Astrocyte (in vitro differentiated cells and primary cell): ENCODE measurements at regions not wholly inside any gene's neighbourhood (a gene's known extent, or its start where the extent isn't known, plus 50 kb on each side); places are given as distances from the start of the nearest gene placed in this dataset.

Experiments used
- DNase-seq: peaks from one replicate; pipeline ENCODE4 v3.0.0-alpha.2; 2010; ENCODE audit warnings: low read depth
- FAIRE-seq: peaks from 2 replicates; lab custom pipeline; 2011; peaks lifted over from hg19 to GRCh38; lab: Jason Lieb, UNC
- H2AFZ ChIP-seq: 2 replicates; pipeline ENCODE4 v1.6.0; 2012; ENCODE audit warnings: low read depth, low read length, inconsistent platforms
- H3K27ac ChIP-seq: 2 replicates; pipeline ENCODE4 v1.5.1; 2011; ENCODE audit warnings: low read depth, low read length, inconsistent platforms
- H3K27me3 ChIP-seq: 2 replicates; pipeline ENCODE4 v1.6.0; 2011; ENCODE audit warnings: low read length, inconsistent platforms; ENCODE audit not compliant: insufficient read depth
- H3K36me3 ChIP-seq: 2 replicates; pipeline ENCODE4 v1.5.1; 2011; ENCODE audit warnings: low read length, inconsistent platforms; ENCODE audit not compliant: insufficient read depth
- H3K4me1 ChIP-seq: 2 replicates; pipeline ENCODE4 v1.5.1; 2011; ENCODE audit warnings: low read length, inconsistent platforms; ENCODE audit not compliant: insufficient read depth
- H3K4me2 ChIP-seq: 2 replicates; pipeline ENCODE4 v1.6.0; 2012; ENCODE audit warnings: low read length, inconsistent platforms
- H3K4me3 ChIP-seq: 2 replicates; pipeline ENCODE4 v1.5.1; 2011; ENCODE audit warnings: low read depth, mild to moderate bottlenecking, low read length, inconsistent platforms; ENCODE audit not compliant: insufficient read depth
- H3K79me2 ChIP-seq: 2 replicates; pipeline ENCODE4 v1.6.0; 2012; ENCODE audit warnings: mild to moderate bottlenecking, low read length, inconsistent platforms; ENCODE audit not compliant: insufficient read depth
- H3K9ac ChIP-seq: 2 replicates; pipeline ENCODE4 v1.6.0; 2012; ENCODE audit warnings: mild to moderate bottlenecking, low read length, inconsistent platforms
- H3K9me3 ChIP-seq: 2 replicates; pipeline ENCODE4 v1.5.1; 2012; ENCODE audit warnings: low read depth, mild to moderate bottlenecking, low read length, inconsistent platforms; ENCODE audit not compliant: insufficient read depth
- H4K20me1 ChIP-seq: 2 replicates; pipeline ENCODE4 v1.6.0; 2012; ENCODE audit warnings: low read length, inconsistent platforms; ENCODE audit not compliant: insufficient read depth
- H3K27ac Mint-ChIP-seq: one replicate; pipeline ENCODE4 v1.8.0; 2021; ENCODE audit warnings: mild to moderate bottlenecking, mixed read lengths; ENCODE audit not compliant: unreplicated experiment
- H3K27me3 Mint-ChIP-seq: one replicate; pipeline ENCODE4 v1.8.0; 2021; ENCODE audit warnings: low read depth, mixed read lengths; ENCODE audit not compliant: unreplicated experiment
- H3K36me3 Mint-ChIP-seq: one replicate; pipeline ENCODE4 v1.8.0; 2021; ENCODE audit warnings: low read depth, mixed read lengths; ENCODE audit not compliant: unreplicated experiment
- H3K4me1 Mint-ChIP-seq: one replicate; pipeline ENCODE4 v1.8.0; 2021; ENCODE audit warnings: low read depth, mixed read lengths; ENCODE audit not compliant: unreplicated experiment
- H3K4me3 Mint-ChIP-seq: one replicate; pipeline ENCODE4 v1.8.0; 2021; ENCODE audit warnings: mild to moderate bottlenecking, moderate library complexity, mixed read lengths; ENCODE audit not compliant: unreplicated experiment
- H3K9me3 Mint-ChIP-seq: one replicate; pipeline ENCODE4 v1.8.0; 2021; ENCODE audit warnings: mild to moderate bottlenecking, mixed read lengths; ENCODE audit not compliant: unreplicated experiment
- CTCF ChIP-seq: IDR thresholded peaks from 2 replicates; pipeline ENCODE4 v1.5.1; 2011; ENCODE audit warnings: low read depth, mild to moderate bottlenecking, inconsistent platforms, low read length, moderate library complexity; ENCODE audit not compliant: insufficient read depth
- EZH2 ChIP-seq: IDR thresholded peaks from 2 replicates; pipeline ENCODE4 v1.6.1; 2012; ENCODE audit warnings: mild to moderate bottlenecking, low read length, inconsistent platforms; ENCODE audit not compliant: insufficient read depth

- Mint-ChIP-seq H3K27ac (no peak overlapping the region), H3K4me3 (no peak overlapping the region), H3K36me3 (no peaks in the 10 kb centered on the region), H3K9me3 (no peaks in the 10 kb centered on the region), H3K27me3 (peaks cover 24% of the 10 kb centered on the region), H3K4me1 (no peaks in the 10 kb centered on the region)
- no peaks in the 10 kb centered on the region for H4K20me1 ChIP-seq
- no peak for FAIRE-seq
- H3K9ac ChIP-seq, result no peak overlapping the region
- H3K27ac ChIP-seq, result no peak overlapping the region
- H3K36me3 ChIP-seq, result no peaks in the 10 kb centered on the region
- TF ChIP-seq EZH2 (no peak), CTCF (no peak)
- H3K4me1 ChIP-seq, result no peaks in the 10 kb centered on the region
- DNase-seq, result no peak
- H3K79me2 ChIP-seq, result no peaks in the 10 kb centered on the region
- no peaks in the 10 kb centered on the region for H3K9me3 ChIP-seq
- H3K27me3 ChIP-seq, result no peaks in the 10 kb centered on the region
- H3K4me2 ChIP-seq, result no peak overlapping the region
- no peak overlapping the region for H3K4me3 ChIP-seq
- H2AFZ ChIP-seq, result no peak overlapping the region
These were observed 58.0 kb upstream of the SLC25A48 start for GRCh38 chr5:135776457-135776856.

- H3K36me3 Mint-ChIP-seq, result no peaks in the 10 kb centered on the region
- H3K4me3 Mint-ChIP-seq, result no peak overlapping the region
- DNase-seq, result no peak
- Histone ChIP-seq H3K79me2 (no peaks in the 10 kb centered on the region), H3K9ac (no peak overlapping the region), H3K4me3 (no peak overlapping the region), H4K20me1 (no peaks in the 10 kb centered on the region), H3K27me3 (no peaks in the 10 kb centered on the region), H3K4me1 (no peaks in the 10 kb centered on the region), H3K27ac (no peak overlapping the region), H3K36me3 (no peaks in the 10 kb centered on the region), H3K4me2 (no peak overlapping the region), H2AFZ (no peak overlapping the region), H3K9me3 (no peaks in the 10 kb centered on the region)
- FAIRE-seq, result no peak
- TF ChIP-seq EZH2 (no peak), CTCF (no peak)
- no peak overlapping the region for H3K27ac Mint-ChIP-seq
- H3K4me1 Mint-ChIP-seq, result no peaks in the 10 kb centered on the region
- H3K9me3 Mint-ChIP-seq, result no peaks in the 10 kb centered on the region
- peaks cover 28% of the 10 kb centered on the region for H3K27me3 Mint-ChIP-seq
These were observed 72.7 kb upstream of the SLC25A48 start for GRCh38 chr5:135761746-135762145.

- Histone ChIP-seq H3K4me1 (no peaks in the 10 kb centered on the region), H3K36me3 (no peaks in the 10 kb centered on the region), H3K27me3 (no peaks in the 10 kb centered on the region), H3K4me2 (no peak overlapping the region), H3K27ac (no peak overlapping the region), H2AFZ (no peak overlapping the region), H3K9ac (no peak overlapping the region), H3K9me3 (no peaks in the 10 kb centered on the region), H3K79me2 (no peaks in the 10 kb centered on the region), H3K4me3 (no peak overlapping the region), H4K20me1 (no peaks in the 10 kb centered on the region)
- TF ChIP-seq CTCF (no peak), EZH2 (no peak)
- peaks cover 10% of the 10 kb centered on the region for H3K27me3 Mint-ChIP-seq
- no peak overlapping the region for H3K27ac Mint-ChIP-seq
- no peaks in the 10 kb centered on the region for H3K9me3 Mint-ChIP-seq
- FAIRE-seq (no peak), DNase-seq (no peak)
- H3K4me1 Mint-ChIP-seq, result no peaks in the 10 kb centered on the region
- H3K4me3 Mint-ChIP-seq, result no peak overlapping the region
- H3K36me3 Mint-ChIP-seq, result no peaks in the 10 kb centered on the region
These were observed 75.2 kb upstream of the SLC25A48 start for GRCh38 chr5:135759149-135759784.
